Activated naive CD8-positive, alpha-beta T cell (primary cell): ENCODE measurements at regions not wholly inside any gene's neighbourhood (a gene's known extent, or its start where the extent isn't known, plus 50 kb on each side); places are given as distances from the start of the nearest gene placed in this dataset.

Source experiments
- H3K27ac Mint-ChIP-seq: one replicate; pipeline ENCODE4 v1.8.0; 2021; ENCODE audit warnings: mixed read lengths
- H3K27me3 Mint-ChIP-seq: one replicate; pipeline ENCODE4 v1.8.0; 2021; ENCODE audit warnings: mixed read lengths
- H3K36me3 Mint-ChIP-seq: one replicate; pipeline ENCODE4 v1.8.0; 2021; ENCODE audit warnings: mixed read lengths
- H3K4me1 Mint-ChIP-seq: one replicate; pipeline ENCODE4 v1.8.0; 2021; ENCODE audit warnings: low read depth, mixed read lengths
- H3K4me3 Mint-ChIP-seq: one replicate; pipeline ENCODE4 v1.8.0; 2021; ENCODE audit warnings: mild to moderate bottlenecking, mixed read lengths
- H3K9me3 Mint-ChIP-seq: one replicate; pipeline ENCODE4 v1.8.0; 2021; ENCODE audit warnings: low read depth, mixed read lengths

DNA sequence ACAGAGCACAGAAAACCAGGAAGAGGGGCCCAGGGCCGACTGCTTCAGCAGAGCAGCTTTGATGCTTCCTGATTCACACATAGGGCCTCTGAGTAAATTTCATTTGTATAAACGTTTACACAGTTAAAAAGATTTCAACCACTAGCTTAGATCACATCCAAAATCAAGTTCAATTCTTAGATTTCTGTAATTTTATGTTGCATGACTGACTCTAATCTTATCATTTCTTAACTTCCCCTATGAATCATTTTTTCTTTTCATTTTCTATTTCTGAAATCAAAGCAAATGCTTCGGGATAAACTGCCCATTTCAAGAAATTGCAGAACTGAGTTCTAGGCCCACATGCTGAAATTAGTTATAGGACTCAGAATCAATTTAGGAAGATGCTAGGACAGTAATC lies 224.7 kb downstream of the INHBA start:
- Mint-ChIP-seq H3K36me3 (no peaks in the 10 kb centered on the region), H3K4me1 (no peaks in the 10 kb centered on the region), H3K4me3 (no peak overlapping the region), H3K9me3 (no peaks in the 10 kb centered on the region), H3K27me3 (no peaks in the 10 kb centered on the region), H3K27ac (no peak overlapping the region)

DNA sequence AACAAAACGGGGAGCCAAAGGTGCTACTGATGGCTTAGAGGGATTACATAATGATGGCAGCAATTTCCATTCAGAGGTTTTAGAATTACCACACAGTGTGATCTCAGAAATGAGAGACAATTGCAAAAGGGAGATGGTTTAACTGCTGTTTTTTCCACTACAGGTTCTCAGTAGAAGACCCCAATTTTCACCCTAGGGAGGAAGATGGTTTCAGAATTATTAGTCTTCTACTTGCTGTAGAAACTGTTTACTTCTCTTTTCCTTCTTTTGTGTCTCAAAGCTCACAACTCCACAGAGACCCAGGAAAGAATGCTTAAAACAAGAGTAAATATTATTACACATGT lies 226.5 kb downstream of the INHBA start:
- no peak overlapping the region for H3K27ac Mint-ChIP-seq
- no peaks in the 10 kb centered on the region for H3K27me3 Mint-ChIP-seq
- H3K4me3 Mint-ChIP-seq = no peak overlapping the region
- H3K36me3 Mint-ChIP-seq = no peaks in the 10 kb centered on the region
- H3K9me3 Mint-ChIP-seq = no peaks in the 10 kb centered on the region
- no peaks in the 10 kb centered on the region for H3K4me1 Mint-ChIP-seq

DNA sequence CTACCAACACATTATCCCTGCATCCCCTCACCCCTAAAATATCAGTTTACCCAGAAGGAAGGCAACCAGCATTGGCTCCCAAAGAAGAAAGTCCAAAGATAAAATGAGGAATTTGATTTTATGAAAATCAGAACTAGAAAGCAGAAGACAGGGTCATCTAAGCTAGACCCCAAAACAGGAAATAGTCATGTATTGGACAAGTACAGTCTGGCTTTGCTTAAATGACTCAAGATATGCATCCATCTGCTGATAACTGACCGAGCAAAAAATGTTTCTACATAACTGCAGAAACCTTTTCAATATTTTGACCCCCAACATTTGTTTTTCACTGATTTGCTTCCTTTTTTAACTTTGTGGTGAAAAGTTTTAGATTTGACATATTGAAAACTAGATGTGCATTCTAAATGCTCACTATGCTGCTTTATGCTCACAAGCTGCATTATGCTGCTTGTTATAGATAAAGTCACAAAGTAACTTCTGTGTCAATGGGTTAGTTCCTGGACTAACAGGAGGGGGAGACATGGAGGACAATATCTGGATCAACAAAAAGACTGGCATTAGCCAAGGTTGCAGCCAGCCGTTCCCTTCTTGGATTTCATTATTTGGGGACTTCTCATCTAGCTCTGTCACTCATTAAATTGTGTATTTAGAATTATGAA lies 227.0 kb downstream of the INHBA start:
- Mint-ChIP-seq H3K4me1 (no peaks in the 10 kb centered on the region), H3K9me3 (no peaks in the 10 kb centered on the region), H3K36me3 (no peaks in the 10 kb centered on the region), H3K27me3 (no peaks in the 10 kb centered on the region), H3K27ac (no peak overlapping the region), H3K4me3 (no peak overlapping the region)

DNA sequence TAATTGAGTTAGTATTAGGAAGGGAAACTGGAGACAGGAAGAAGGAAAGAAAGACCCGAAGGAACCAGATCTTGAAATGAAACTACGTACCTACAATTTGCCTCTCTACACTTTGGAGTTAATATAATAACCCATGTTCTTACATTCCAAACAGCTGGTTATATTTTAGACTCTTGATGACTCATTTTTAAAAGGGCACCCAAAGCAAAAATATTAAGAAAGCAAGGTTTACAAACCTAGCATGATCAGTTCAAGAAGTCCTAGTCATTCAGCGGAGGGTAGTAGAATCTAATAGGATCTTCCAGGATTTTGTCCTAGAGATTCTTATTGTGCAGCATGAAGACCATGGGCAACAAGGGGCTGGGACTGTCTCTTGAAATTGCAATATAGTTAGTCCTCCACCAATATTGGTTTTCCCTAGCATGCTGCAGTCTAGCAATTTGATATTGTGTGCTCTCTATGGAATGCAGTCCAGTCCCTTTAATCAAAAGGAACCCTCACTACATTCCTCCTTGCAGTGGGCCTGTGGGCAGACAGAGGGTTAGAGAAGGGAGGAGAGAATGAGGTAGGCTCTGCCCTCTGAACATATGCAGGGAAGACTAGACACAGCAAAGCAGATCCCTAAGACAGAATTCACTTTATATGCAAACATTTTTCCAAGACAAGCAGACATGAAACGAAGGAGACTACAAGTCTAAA lies 230.3 kb downstream of the INHBA start:
- Mint-ChIP-seq H3K9me3 (no peaks in the 10 kb centered on the region), H3K4me3 (no peak overlapping the region), H3K27me3 (no peaks in the 10 kb centered on the region), H3K4me1 (no peaks in the 10 kb centered on the region), H3K36me3 (no peaks in the 10 kb centered on the region), H3K27ac (no peak overlapping the region)

DNA sequence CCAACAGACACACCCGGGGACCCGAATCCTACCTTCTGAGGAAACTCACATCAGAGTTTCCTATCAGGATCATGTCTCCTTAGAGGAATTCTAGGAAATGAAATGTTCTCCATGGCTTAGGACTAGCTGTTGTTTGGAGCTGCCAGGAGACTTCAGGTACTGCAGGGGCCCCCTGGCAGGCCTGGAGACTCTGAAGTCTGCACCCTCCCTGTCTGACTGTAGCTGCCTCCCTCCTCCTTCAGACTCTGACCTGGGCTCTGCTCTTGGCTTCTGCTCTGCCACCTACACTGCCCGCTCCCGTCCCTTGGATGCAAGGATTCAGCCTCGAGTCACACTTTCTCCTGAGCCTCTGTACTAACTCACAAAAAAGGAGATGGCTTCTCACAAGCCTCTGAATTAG lies 232.8 kb downstream of the INHBA start:
- Mint-ChIP-seq H3K27me3 (no peaks in the 10 kb centered on the region), H3K4me3 (no peak overlapping the region), H3K9me3 (no peaks in the 10 kb centered on the region), H3K36me3 (no peaks in the 10 kb centered on the region), H3K4me1 (no peaks in the 10 kb centered on the region), H3K27ac (no peak overlapping the region)

DNA sequence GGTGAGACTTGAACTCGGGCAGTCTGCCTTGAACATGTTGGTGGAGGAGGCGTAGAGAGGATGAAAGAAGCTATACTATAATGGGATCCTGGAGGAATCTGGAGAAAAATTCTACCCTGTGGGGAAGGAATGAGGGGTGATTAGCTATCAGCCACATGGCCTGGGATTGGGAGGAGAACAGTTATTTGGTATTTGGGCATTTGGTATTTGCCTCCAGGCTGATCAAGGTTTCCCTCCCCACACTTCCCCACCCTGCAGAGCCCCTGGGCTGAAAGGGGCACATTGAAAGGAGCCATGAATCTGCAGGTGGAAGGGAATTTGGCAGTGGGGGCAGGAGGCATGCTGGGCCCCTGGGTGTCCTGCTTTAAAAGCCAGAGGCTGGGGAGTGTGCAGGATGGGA lies 235.3 kb downstream of the INHBA start:
- H3K27ac Mint-ChIP-seq = no peak overlapping the region
- H3K27me3 Mint-ChIP-seq = no peaks in the 10 kb centered on the region
- no peaks in the 10 kb centered on the region for H3K4me1 Mint-ChIP-seq
- no peaks in the 10 kb centered on the region for H3K36me3 Mint-ChIP-seq
- H3K9me3 Mint-ChIP-seq = peaks cover 5% of the 10 kb centered on the region
- H3K4me3 Mint-ChIP-seq = no peak overlapping the region

DNA sequence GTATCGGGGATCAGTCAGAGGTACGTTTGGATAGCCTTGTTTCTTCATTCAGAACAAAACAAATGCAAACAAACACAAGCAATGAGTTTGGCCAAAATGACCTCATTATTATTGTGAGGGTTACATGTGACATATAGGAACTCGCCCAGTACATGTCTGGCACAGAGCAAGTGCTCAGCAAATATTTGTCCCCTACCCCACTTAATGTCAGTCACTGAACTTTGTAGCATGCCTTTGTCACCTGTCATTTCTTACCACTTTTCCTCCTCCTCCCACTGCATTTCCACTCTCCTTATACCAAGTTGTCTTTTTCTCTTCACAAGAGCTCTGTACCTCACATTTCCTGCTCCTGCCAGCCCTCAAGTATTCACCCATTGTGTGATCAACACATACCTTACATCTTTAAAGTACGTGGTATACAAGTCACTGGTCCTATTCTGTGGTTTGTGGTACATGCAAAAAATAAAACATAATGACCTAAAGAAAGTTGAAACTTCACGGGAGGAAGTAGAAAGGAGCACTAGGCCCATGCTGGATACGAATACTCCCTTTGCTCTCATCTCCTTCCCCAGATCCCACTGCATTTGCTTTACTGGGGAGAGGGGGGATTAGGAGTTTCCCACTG lies 236.0 kb downstream of the INHBA start:
- no peak overlapping the region for H3K27ac Mint-ChIP-seq
- no peaks in the 10 kb centered on the region for H3K27me3 Mint-ChIP-seq
- H3K4me3 Mint-ChIP-seq = no peak overlapping the region
- no peaks in the 10 kb centered on the region for H3K4me1 Mint-ChIP-seq
- no peaks in the 10 kb centered on the region for H3K36me3 Mint-ChIP-seq
- peaks cover 5% of the 10 kb centered on the region for H3K9me3 Mint-ChIP-seq

DNA sequence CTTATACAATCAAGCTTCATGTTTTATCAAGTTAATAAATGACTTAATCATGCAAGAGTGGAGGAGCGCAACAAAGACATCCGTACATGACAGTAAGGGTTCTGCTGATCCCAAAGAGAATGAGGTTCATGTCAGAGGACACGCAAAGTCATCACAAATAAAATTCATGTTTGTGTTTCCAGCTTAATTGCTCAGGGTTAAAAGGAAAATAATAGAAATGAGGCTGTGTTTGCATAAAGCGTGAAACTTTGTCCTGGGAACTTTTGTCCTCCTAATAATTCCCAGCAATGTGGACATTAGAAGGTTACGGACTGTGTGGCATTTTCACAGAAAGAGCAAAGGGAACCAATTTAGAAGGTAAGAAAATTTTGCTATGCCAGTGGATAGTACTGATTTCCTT lies 237.3 kb downstream of the INHBA start:
- H3K4me1 Mint-ChIP-seq = no peaks in the 10 kb centered on the region
- H3K27me3 Mint-ChIP-seq = no peaks in the 10 kb centered on the region
- no peak overlapping the region for H3K27ac Mint-ChIP-seq
- H3K9me3 Mint-ChIP-seq = peaks cover 17% of the 10 kb centered on the region
- no peak overlapping the region for H3K4me3 Mint-ChIP-seq
- H3K36me3 Mint-ChIP-seq = no peaks in the 10 kb centered on the region

DNA sequence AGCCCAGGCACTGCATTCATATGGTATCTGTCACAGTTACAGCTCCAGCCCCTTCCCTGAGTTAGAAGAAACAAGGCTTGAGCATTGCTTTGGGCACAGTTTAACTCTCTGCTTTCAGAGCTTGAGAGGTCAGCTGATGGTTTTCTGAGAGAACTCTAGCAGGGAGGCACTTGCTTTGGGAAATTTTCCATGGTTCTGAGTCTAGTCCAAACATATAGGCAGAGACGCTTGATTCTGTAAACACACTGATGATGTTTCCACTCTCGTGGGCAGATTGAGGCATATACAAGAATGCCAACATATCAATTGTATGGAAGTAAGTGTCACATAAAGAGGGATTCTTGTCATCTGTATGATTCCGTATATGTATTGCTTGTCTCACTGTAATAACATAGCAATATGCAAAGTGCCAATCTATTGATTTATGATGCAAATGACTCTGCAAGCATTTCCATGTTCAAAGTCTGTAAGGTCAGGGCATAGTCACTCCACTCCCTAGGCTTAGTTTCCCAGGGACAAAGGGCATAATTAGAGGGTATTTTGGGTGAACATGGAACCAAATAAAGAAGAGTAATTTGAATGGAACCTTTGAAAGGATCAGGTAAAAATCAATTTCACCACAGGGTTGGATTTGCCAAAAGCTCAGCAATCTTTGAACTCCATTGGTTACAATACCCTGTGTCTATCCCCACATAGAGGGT lies 239.0 kb downstream of the INHBA start:
- Mint-ChIP-seq H3K9me3 (peaks cover 18% of the 10 kb centered on the region), H3K36me3 (no peaks in the 10 kb centered on the region), H3K4me1 (no peaks in the 10 kb centered on the region), H3K27me3 (no peaks in the 10 kb centered on the region), H3K27ac (no peak overlapping the region), H3K4me3 (no peak overlapping the region)

DNA sequence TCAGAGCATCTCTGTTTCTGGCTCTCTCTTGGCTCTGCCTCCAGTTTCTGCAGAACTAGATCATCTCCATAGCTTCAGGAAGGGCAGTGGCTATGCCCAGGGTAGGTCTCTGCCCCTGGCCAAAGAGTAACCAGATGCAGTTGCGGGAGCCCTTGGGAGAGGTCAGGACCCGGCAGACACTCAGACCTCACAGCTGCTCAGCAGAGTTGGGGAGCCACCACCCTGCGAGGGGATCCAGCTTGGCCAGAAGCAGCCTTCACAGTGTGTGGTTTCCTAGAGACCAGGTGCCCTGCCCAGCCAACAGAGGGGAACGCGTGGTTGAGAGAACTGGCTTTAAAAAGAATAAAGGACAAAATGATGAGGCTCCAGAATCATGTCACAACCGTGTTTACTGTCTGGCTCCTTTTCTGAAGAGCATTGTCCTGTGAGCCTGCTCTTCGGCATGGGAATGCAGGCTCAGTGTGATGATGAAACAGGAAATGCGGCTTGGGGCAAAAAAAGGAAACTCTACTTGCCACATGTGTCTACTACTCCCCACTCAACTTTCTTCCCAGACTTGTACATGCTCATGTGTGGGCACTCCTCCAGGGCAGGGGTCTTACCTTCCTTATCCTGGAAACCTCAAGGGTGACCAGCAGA lies 243.1 kb downstream of the INHBA start:
- Mint-ChIP-seq H3K27ac (no peak overlapping the region), H3K4me1 (no peaks in the 10 kb centered on the region), H3K27me3 (no peaks in the 10 kb centered on the region), H3K36me3 (no peaks in the 10 kb centered on the region), H3K4me3 (no peak overlapping the region), H3K9me3 (peaks cover 25% of the 10 kb centered on the region)

DNA sequence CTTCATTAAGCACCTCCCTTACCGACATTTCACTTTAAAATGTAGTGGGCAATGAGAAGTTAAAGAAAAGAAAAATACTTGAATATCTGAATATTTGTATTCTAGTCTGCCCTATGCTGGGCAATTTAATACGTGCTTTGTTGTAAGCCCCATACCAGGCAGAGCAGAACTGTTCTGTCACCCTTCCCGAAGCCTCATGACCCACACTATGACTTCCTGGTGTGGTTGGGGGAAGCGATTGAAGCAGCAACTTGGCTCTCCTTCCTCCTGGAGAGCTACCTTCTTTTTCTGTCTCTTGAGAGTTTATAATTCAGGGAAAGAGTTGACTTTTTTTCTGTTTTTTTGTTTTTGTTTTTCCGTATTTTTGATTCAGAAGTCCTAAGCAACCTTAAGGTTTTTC lies 243.7 kb downstream of the INHBA start:
- no peak overlapping the region for H3K27ac Mint-ChIP-seq
- H3K36me3 Mint-ChIP-seq = no peaks in the 10 kb centered on the region
- peaks cover 25% of the 10 kb centered on the region for H3K9me3 Mint-ChIP-seq
- H3K27me3 Mint-ChIP-seq = no peaks in the 10 kb centered on the region
- no peaks in the 10 kb centered on the region for H3K4me1 Mint-ChIP-seq
- H3K4me3 Mint-ChIP-seq = no peak overlapping the region

DNA sequence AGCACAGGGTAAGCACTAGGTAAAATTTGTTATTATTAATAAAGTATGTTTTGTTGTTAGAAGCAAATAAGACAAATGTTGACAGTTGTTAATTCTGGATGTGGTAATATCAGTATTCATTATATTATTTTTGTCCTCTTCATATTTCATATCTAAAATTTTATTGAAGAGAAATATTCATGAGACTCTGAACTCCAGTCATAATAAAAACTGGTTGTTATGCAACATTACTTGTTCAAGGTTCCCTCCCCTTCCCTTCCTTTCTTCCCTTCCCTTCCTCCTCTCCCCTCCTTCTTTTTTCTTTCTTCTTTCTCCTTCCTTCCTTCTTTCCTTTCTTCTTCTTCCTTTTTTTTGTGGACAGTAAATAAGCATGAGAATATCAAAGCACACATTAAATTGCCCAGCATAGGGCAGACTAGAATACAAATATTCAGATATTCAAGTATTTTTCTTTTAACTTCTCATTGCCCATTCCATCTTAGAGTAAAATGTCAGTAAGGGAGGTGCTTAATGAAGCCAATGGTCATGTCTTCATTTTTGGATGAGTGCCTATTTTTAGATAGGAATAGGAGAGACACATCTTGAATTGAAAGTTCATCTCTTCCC lies 245.0 kb downstream of the INHBA start:
- no peaks in the 10 kb centered on the region for H3K4me1 Mint-ChIP-seq
- H3K27ac Mint-ChIP-seq = no peak overlapping the region
- no peak overlapping the region for H3K4me3 Mint-ChIP-seq
- H3K9me3 Mint-ChIP-seq = peaks cover 25% of the 10 kb centered on the region
- no peaks in the 10 kb centered on the region for H3K36me3 Mint-ChIP-seq
- H3K27me3 Mint-ChIP-seq = no peaks in the 10 kb centered on the region

DNA sequence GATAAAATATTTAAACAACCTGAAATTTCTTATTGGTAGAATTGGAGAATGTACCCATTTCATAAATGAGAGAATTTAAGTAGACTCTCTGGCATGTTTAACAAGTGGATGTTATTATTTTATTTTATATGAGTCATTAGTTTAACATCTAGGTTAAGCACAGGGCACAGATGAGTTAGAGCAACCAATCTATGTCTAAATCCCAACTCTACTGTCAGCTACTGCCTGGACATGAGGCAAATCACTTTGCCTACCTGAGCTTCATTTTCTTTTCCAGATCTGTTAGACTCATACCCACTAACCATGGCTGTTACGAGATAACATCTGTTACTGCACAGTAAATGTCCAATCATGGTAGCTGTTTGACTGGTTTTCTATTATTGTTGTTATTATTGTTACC lies 251.1 kb downstream of the INHBA start:
- Mint-ChIP-seq H3K4me1 (no peaks in the 10 kb centered on the region), H3K36me3 (no peaks in the 10 kb centered on the region), H3K27me3 (peaks cover 1% of the 10 kb centered on the region), H3K9me3 (peaks cover 8% of the 10 kb centered on the region), H3K4me3 (no peak overlapping the region), H3K27ac (no peak overlapping the region)

DNA sequence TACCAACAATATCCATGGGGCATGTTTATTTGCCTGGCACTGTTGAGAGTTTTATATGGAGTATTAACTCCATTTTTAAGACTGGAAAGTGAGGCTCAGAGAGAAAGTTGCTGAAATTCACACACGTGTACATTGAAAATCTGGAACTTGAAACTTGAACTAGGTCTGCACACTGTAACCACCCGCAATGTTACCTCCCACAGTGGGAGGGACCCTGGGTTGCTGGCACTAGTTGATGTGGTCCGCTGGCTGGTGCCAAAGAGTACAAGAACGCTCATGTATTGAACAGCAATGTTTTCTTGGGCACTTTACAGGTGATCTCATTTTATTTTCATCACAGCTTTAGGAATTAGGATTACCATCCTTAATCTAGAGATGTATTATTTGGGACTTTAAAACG lies 253.2 kb downstream of the INHBA start:
- Mint-ChIP-seq H3K27me3 (peaks cover 1% of the 10 kb centered on the region), H3K4me3 (no peak overlapping the region), H3K36me3 (no peaks in the 10 kb centered on the region), H3K4me1 (no peaks in the 10 kb centered on the region), H3K27ac (no peak overlapping the region), H3K9me3 (peaks cover 8% of the 10 kb centered on the region)

DNA sequence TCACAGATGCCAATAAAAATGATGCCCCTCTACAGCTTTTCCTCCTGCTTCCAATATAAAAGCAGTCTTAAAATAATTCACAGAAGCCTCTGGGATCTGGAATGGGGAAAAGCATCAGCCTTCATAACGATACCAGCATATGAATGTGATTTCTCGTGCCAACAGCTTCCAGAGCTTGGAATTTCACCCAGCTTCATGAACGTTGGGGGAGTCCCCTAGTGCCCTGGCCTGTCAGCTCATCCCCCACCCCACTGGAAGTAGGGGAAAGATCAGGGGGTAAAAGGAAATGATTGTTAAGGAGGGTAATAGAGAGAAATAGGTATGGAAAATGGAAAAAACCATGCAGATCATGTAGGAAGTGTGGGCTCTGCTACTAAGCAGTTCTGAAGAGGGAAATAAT lies 253.6 kb downstream of the INHBA start:
- Mint-ChIP-seq H3K27me3 (peaks cover 1% of the 10 kb centered on the region), H3K36me3 (no peaks in the 10 kb centered on the region), H3K4me3 (no peak overlapping the region), H3K4me1 (no peaks in the 10 kb centered on the region), H3K9me3 (peaks cover 8% of the 10 kb centered on the region), H3K27ac (no peak overlapping the region)
